Mucosa of stomach (tissue), 1 donor: ENCODE measurements at regions not wholly inside any gene's neighbourhood (a gene's known extent, or its start where the extent isn't known, plus 50 kb on each side); places are given as distances from the start of the nearest gene placed in this dataset.

Experiments
- H3K27me3 ChIP-seq: one replicate; pipeline ENCODE4 v1.7.0; 2013; ENCODE audit warnings: mild to moderate bottlenecking, low read length; ENCODE audit not compliant: control insufficient read depth, insufficient read depth
- H3K36me3 ChIP-seq: one replicate; pipeline ENCODE4 v1.7.0; 2013; ENCODE audit warnings: low read length; ENCODE audit not compliant: control insufficient read depth, insufficient read depth
- H3K4me1 ChIP-seq: one replicate; pipeline ENCODE4 v1.7.0; 2013; ENCODE audit warnings: mild to moderate bottlenecking, low read length; ENCODE audit not compliant: control insufficient read depth, insufficient read depth
- H3K4me3 ChIP-seq: one replicate; pipeline ENCODE4 v1.7.0; 2013; ENCODE audit warnings: low read length
- H3K9ac ChIP-seq: one replicate; pipeline ENCODE4 v1.7.0; 2013; ENCODE audit warnings: mild to moderate bottlenecking, low read length, moderate library complexity
- H3K9me3 ChIP-seq: one replicate; pipeline ENCODE4 v1.7.0; 2013; ENCODE audit warnings: mild to moderate bottlenecking, low read length, moderate library complexity; ENCODE audit not compliant: control insufficient read depth
- donor health status: Pancreatic carcinoma.

GRCh38 chr1:238830036-238830611 lies 556.2 kb upstream of the CHRM3 start:
- Histone ChIP-seq H3K4me3 (no peak overlapping the region), H3K9ac (no peak overlapping the region), H3K4me1 (no peaks in the 10 kb centered on the region)

GRCh38 chr1:238826891-238827290 lies 559.5 kb upstream of the CHRM3 start:
- Histone ChIP-seq H3K4me3 (no peak overlapping the region), H3K9ac (no peak overlapping the region), H3K9me3 (no peaks in the 10 kb centered on the region), H3K27me3 (no peaks in the 10 kb centered on the region), H3K36me3 (no peaks in the 10 kb centered on the region), H3K4me1 (no peaks in the 10 kb centered on the region)

More at GRCh38 chr1:238830036-238830611, 556.2 kb upstream of the CHRM3 start:
- Histone ChIP-seq H3K36me3 (no peaks in the 10 kb centered on the region), H3K27me3 (no peaks in the 10 kb centered on the region), H3K9me3 (no peaks in the 10 kb centered on the region)

- H3K27me3 ChIP-seq, result no peaks in the 10 kb centered on the region
- no peak overlapping the region for H3K4me3 ChIP-seq
- H3K9ac ChIP-seq, result no peak overlapping the region
- H3K4me1 ChIP-seq, result no peaks in the 10 kb centered on the region
- H3K36me3 ChIP-seq, result no peaks in the 10 kb centered on the region
- no peaks in the 10 kb centered on the region for H3K9me3 ChIP-seq
These were observed 563.0 kb upstream of the CHRM3 start for GRCh38 chr1:238823416-238823815.

GRCh38 chr1:238811211-238811879 lies 575.0 kb upstream of the CHRM3 start:
- H3K36me3 ChIP-seq, result no peaks in the 10 kb centered on the region
- no peaks in the 10 kb centered on the region for H3K9me3 ChIP-seq
- H3K4me1 ChIP-seq, result no peaks in the 10 kb centered on the region
- H3K4me3 ChIP-seq, result no peak overlapping the region
- no peaks in the 10 kb centered on the region for H3K27me3 ChIP-seq
- H3K9ac ChIP-seq, result no peak overlapping the region

- Histone ChIP-seq H3K9me3 (no peaks in the 10 kb centered on the region), H3K4me1 (no peaks in the 10 kb centered on the region), H3K27me3 (no peaks in the 10 kb centered on the region), H3K4me3 (no peak overlapping the region), H3K36me3 (no peaks in the 10 kb centered on the region), H3K9ac (no peak overlapping the region)
These were observed 595.5 kb upstream of the CHRM3 start for GRCh38 chr1:238790882-238791281.

- no peak overlapping the region for H3K9ac ChIP-seq
- H3K4me1 ChIP-seq, result no peaks in the 10 kb centered on the region
- H3K9me3 ChIP-seq, result no peaks in the 10 kb centered on the region
- no peaks in the 10 kb centered on the region for H3K36me3 ChIP-seq
- no peak overlapping the region for H3K4me3 ChIP-seq
- H3K27me3 ChIP-seq, result no peaks in the 10 kb centered on the region
These were observed 596.3 kb upstream of the CHRM3 start for GRCh38 chr1:238789916-238790667.

GRCh38 chr1:238787471-238787870 lies 598.9 kb upstream of the CHRM3 start:
- H3K4me3 ChIP-seq, result no peak overlapping the region
- H3K27me3 ChIP-seq, result no peaks in the 10 kb centered on the region
- H3K4me1 ChIP-seq, result no peaks in the 10 kb centered on the region
- no peaks in the 10 kb centered on the region for H3K9me3 ChIP-seq
- no peaks in the 10 kb centered on the region for H3K36me3 ChIP-seq
- no peak overlapping the region for H3K9ac ChIP-seq

- H3K4me3 ChIP-seq, result no peak overlapping the region
- no peaks in the 10 kb centered on the region for H3K36me3 ChIP-seq
- no peaks in the 10 kb centered on the region for H3K4me1 ChIP-seq
- H3K27me3 ChIP-seq, result no peaks in the 10 kb centered on the region
- no peaks in the 10 kb centered on the region for H3K9me3 ChIP-seq
- H3K9ac ChIP-seq, result no peak overlapping the region
These were observed 602.7 kb upstream of the CHRM3 start for GRCh38 chr1:238783633-238784032.

GRCh38 chr1:238779716-238780115 lies 606.7 kb upstream of the CHRM3 start:
- Histone ChIP-seq H3K4me1 (no peaks in the 10 kb centered on the region), H3K9me3 (no peaks in the 10 kb centered on the region), H3K36me3 (no peaks in the 10 kb centered on the region), H3K9ac (no peak overlapping the region), H3K4me3 (no peak overlapping the region), H3K27me3 (no peaks in the 10 kb centered on the region)

- no peaks in the 10 kb centered on the region for H3K36me3 ChIP-seq
- no peaks in the 10 kb centered on the region for H3K27me3 ChIP-seq
- H3K9ac ChIP-seq, result no peak overlapping the region
- no peaks in the 10 kb centered on the region for H3K9me3 ChIP-seq
- no peaks in the 10 kb centered on the region for H3K4me1 ChIP-seq
- no peak overlapping the region for H3K4me3 ChIP-seq
These were observed 608.3 kb upstream of the CHRM3 start for GRCh38 chr1:238778113-238778512.

GRCh38 chr1:238777551-238777950 lies 608.8 kb upstream of the CHRM3 start:
- Histone ChIP-seq H3K36me3 (no peaks in the 10 kb centered on the region), H3K4me3 (no peak overlapping the region), H3K9me3 (no peaks in the 10 kb centered on the region), H3K9ac (no peak overlapping the region), H3K4me1 (no peaks in the 10 kb centered on the region), H3K27me3 (no peaks in the 10 kb centered on the region)

GRCh38 chr1:238776126-238776525 lies 610.2 kb upstream of the CHRM3 start:
- no peaks in the 10 kb centered on the region for H3K36me3 ChIP-seq
- no peaks in the 10 kb centered on the region for H3K4me1 ChIP-seq
- H3K9ac ChIP-seq, result no peak overlapping the region
- no peaks in the 10 kb centered on the region for H3K27me3 ChIP-seq
- no peak overlapping the region for H3K4me3 ChIP-seq
- no peaks in the 10 kb centered on the region for H3K9me3 ChIP-seq
